Stimulated activated naive CD8-positive, alpha-beta T cell treated with anti-CD3 and anti-CD28 coated beads, Interleukin-15, Interleukin-2, amounts not matched to agents 100 ng/mL and 50 ng/mL, for 24 hours (primary cell): ENCODE measurements at regions not wholly inside any gene's neighbourhood (a gene's known extent, or its start where the extent isn't known, plus 50 kb on each side); places are given as distances from the start of the nearest gene placed in this dataset.

ENCODE experiments used
- H3K27ac Mint-ChIP-seq: one replicate; pipeline ENCODE4 v1.8.0; 2021; ENCODE audit warnings: mild to moderate bottlenecking, mixed read lengths
- H3K27me3 Mint-ChIP-seq: one replicate; pipeline ENCODE4 v1.8.0; 2021; ENCODE audit warnings: mixed read lengths
- H3K36me3 Mint-ChIP-seq: one replicate; pipeline ENCODE4 v1.8.0; 2021; ENCODE audit warnings: low read depth, mixed read lengths
- H3K4me1 Mint-ChIP-seq: one replicate; pipeline ENCODE4 v1.8.0; 2021; ENCODE audit warnings: low read depth, mixed read lengths
- H3K4me3 Mint-ChIP-seq: one replicate; pipeline ENCODE4 v1.8.0; 2021; ENCODE audit warnings: mild to moderate bottlenecking, mixed read lengths
- H3K9me3 Mint-ChIP-seq: one replicate; pipeline ENCODE4 v1.8.0; 2021; ENCODE audit warnings: mixed read lengths

DNA sequence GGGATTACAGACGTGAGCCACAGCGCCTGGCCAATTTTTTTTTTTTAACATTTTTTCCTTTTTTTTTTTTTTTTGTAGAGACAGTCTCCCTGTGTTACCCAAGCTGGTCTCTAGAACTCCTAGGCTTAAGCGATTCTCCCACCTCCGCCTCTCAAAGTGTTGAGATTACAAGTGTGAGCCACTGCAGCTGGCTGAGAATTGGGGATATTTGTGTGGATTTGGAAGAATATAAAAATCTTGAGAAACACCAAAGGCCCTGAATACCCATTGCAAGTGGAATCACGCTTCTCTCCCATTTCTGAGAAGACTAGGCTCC is 79.9 kb upstream of the ABCC4 start:
- no peak overlapping the region for H3K27ac Mint-ChIP-seq
- H3K36me3 Mint-ChIP-seq, result no peaks in the 10 kb centered on the region
- H3K9me3 Mint-ChIP-seq, result no peaks in the 10 kb centered on the region
- H3K4me1 Mint-ChIP-seq, result peaks cover 3% of the 10 kb centered on the region
- peaks cover 8% of the 10 kb centered on the region for H3K27me3 Mint-ChIP-seq
- H3K4me3 Mint-ChIP-seq, result no peak overlapping the region

DNA sequence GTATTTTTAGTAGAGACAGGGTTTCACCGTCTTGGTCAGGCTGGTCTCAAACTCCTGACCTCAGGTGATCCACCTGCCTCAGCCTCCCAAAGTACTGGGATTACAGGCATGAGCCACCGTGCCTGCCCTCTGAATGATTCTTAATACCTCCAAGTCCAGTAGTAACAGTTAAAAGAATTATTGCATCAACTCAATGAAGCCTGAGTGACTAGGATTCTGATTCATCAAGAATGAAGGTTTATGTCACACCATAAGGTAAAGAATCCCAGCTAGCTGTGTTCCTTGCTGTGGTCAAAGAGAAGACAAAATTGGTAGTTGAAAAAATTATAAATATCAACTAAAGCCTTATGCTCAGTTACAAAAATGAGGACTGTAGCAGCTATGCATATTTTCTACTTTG is 81.2 kb upstream of the ABCC4 start:
- Mint-ChIP-seq H3K4me1 (peaks cover 3% of the 10 kb centered on the region), H3K9me3 (no peaks in the 10 kb centered on the region), H3K4me3 (no peak overlapping the region), H3K27ac (no peak overlapping the region), H3K27me3 (peaks cover 8% of the 10 kb centered on the region), H3K36me3 (no peaks in the 10 kb centered on the region)

DNA sequence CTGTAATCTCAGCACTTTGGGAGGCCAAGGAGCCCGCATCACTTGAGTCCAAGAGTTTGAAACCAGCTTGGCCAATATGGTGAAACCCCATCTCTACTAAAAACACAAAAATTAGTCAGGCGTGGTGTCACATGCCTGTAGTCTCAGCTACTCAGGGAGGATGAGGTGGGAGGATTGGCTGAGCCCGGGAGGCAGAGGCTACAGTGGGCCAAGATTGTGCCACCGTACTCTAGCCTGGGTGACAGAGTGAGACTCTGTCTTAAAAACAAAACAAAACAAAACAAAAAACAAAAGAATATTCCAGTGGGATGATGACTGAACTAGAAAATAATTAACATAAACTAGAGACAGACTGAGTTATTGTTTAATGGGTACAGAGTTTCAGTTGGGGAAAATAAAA is 81.7 kb upstream of the ABCC4 start:
- Mint-ChIP-seq H3K36me3 (no peaks in the 10 kb centered on the region), H3K27ac (no peak overlapping the region), H3K4me1 (peaks cover 3% of the 10 kb centered on the region), H3K27me3 (peaks cover 8% of the 10 kb centered on the region), H3K4me3 (no peak overlapping the region), H3K9me3 (no peaks in the 10 kb centered on the region)

DNA sequence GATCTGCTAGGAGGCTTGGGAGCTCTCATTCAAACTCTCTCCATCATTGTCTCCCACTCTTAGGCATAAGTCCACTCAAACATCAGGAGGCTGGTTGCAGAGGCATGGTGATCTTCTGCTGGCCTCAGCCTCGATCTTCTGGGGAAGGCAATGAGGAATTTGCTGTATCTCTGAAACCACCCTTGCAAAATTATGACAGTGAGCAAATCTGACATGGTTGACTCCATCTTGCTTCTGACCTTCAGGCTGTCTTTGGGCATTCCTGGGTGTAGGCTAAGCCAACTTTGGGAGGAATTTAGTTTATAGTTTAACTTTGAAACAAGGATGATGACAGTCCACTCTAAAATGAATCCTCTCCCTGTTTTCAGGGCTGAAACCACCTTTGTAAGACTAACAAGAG is 84.1 kb upstream of the ABCC4 start:
- peaks cover 2% of the 10 kb centered on the region for H3K4me1 Mint-ChIP-seq
- H3K4me3 Mint-ChIP-seq, result no peak overlapping the region

DNA sequence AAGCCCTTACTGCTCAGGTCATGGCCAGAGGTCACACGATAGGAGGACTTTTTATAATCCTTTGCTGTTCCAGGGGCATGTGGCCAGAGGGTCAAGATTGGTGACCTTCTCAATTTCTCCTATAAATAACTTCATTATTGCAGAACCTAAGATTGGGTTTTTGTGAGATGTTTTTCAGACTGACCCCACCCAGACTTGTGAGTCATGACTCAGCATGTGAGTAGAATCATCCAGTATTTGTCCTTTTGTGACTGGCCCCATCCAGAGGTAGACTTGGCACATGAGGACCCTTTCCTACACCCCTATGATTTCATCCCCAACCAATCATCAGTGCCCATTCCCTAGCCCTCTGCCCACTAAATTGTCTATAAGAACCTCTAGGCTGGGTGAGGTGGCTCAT is 84.5 kb upstream of the ABCC4 start:
- Mint-ChIP-seq H3K27ac (no peak overlapping the region), H3K9me3 (no peaks in the 10 kb centered on the region), H3K4me1 (no peaks in the 10 kb centered on the region), H3K27me3 (peaks cover 30% of the 10 kb centered on the region), H3K4me3 (no peak overlapping the region), H3K36me3 (no peaks in the 10 kb centered on the region)

More for the DNA sequence above, 84.1 kb upstream of the ABCC4 start:
- H3K9me3 Mint-ChIP-seq, result no peaks in the 10 kb centered on the region
- H3K36me3 Mint-ChIP-seq, result no peaks in the 10 kb centered on the region
- peaks cover 26% of the 10 kb centered on the region for H3K27me3 Mint-ChIP-seq
- no peak overlapping the region for H3K27ac Mint-ChIP-seq

DNA sequence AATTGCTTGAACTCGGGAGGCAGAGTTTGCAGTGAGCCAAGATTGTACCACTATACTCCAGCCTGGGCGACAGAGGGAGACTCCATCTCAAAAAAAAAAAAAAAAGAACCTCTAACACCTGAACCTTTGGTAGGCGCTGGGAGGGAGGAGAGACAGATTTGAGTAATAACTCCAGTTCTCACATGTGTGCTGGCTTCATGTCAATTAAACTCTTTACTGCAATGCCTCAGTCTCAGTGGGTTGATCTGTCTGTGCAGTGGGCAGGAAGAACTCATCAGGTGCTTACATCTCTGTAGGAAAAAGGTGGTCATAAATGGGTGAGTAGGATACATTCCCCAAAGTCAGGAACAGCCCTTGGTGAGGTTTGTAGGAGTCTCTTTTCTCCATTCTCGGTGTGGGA is 85.1 kb upstream of the ABCC4 start:
- H3K4me3 Mint-ChIP-seq, result no peak overlapping the region
- no peak overlapping the region for H3K27ac Mint-ChIP-seq
- no peaks in the 10 kb centered on the region for H3K9me3 Mint-ChIP-seq
- H3K36me3 Mint-ChIP-seq, result no peaks in the 10 kb centered on the region
- no peaks in the 10 kb centered on the region for H3K4me1 Mint-ChIP-seq
- H3K27me3 Mint-ChIP-seq, result peaks cover 33% of the 10 kb centered on the region

DNA sequence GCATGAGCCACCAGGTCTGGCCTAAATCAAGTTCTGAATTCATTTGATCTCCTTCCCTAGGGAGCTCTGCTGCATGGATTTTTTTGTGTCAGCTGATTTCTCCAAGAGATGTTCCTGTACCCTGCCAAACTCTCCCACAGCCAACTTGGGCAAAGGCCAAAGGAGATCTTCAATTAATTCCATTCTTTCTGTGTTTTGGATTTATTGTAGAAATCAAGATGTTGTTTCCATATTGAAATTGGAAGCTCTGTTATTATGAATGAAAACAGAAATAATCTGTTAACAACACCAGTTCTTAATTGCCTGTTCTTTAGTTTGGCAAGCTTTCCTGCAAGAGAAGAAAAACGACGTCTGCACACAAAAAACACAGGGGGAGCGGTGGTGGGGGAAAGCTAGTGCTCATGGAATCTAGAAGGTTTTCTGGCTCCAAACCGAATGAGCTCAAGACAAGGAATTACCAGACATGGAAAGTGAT is 86.5 kb upstream of the ABCC4 start:
- Mint-ChIP-seq H3K4me1 (no peaks in the 10 kb centered on the region), H3K27me3 (peaks cover 41% of the 10 kb centered on the region), H3K9me3 (no peaks in the 10 kb centered on the region), H3K27ac (no peak overlapping the region), H3K36me3 (no peaks in the 10 kb centered on the region), H3K4me3 (no peak overlapping the region)

DNA sequence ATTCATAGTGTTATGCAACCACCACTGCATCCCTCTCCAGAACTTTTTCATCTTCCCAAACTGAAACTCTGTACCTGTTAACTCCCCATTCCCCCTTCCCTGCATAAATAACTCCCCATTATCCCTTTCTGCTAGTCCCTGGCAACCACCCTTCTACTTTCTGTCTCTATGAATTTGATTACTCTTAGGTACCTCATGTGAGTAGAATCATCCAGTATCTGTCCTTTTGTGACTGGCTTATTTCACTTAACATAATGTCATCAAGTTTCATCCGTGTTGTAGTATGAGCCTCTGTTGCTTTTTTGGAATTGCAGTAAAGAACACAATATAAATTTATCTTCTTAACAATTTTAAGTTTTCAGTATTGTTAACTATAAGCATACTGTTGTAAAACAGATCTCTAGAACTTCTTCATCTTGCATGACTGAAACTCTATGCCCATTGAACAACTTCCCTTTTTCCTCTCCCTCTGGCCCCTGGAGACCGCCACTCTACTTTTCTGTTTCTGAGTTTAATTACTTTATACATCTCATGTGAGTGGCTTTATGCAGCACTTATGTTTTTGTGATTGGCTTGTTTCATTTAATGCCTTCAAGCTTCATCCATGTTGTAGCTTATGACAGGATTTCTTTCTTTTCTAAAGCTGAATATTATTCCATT is 87.3 kb upstream of the ABCC4 start:
- no peaks in the 10 kb centered on the region for H3K36me3 Mint-ChIP-seq
- H3K4me3 Mint-ChIP-seq, result no peak overlapping the region
- peaks cover 45% of the 10 kb centered on the region for H3K27me3 Mint-ChIP-seq
- H3K27ac Mint-ChIP-seq, result no peak overlapping the region
- no peaks in the 10 kb centered on the region for H3K9me3 Mint-ChIP-seq
- H3K4me1 Mint-ChIP-seq, result no peaks in the 10 kb centered on the region

DNA sequence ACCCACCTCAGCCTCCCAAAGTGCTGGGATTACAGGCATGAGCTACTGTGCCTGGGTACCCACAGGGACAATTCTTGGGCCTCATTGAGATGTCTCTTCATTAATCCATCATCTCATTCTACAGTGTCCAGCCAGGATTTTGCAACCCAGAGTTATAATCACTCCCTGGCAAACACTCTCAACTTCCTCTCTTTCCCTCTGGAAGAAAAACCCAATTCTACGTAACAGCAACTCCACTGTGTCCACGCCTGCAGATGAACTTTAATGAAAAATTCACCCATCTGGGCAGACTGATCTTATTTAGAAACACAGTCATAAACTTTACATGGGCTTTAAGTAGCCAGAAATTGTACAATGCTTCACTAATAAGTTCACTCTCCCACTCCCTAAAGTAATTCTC is 90.1 kb upstream of the ABCC4 start:
- Mint-ChIP-seq H3K4me1 (no peaks in the 10 kb centered on the region), H3K27me3 (peaks cover 37% of the 10 kb centered on the region), H3K4me3 (no peak overlapping the region), H3K27ac (no peak overlapping the region), H3K36me3 (no peaks in the 10 kb centered on the region), H3K9me3 (no peaks in the 10 kb centered on the region)

DNA sequence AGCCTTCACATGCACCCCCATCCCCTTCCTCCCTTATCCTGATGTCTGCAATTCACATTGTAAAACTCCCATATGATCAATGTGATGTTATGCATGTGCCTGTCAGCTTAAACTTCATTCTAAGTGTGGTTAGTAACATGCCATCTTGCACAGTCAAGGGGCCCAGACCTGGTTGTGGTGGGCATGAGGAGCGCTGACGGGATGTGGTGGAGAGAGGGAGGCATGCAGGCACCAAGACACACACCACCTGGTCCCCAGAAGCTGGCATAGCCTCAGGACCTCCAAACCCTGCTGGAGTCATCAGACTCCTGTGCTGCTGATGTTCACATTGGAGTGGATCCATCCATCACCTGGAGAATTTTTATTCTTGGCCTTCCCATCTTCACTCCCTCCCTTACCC is 90.5 kb upstream of the ABCC4 start:
- Mint-ChIP-seq H3K9me3 (no peaks in the 10 kb centered on the region), H3K4me3 (no peak overlapping the region), H3K4me1 (no peaks in the 10 kb centered on the region), H3K27me3 (peaks cover 37% of the 10 kb centered on the region), H3K27ac (no peak overlapping the region), H3K36me3 (no peaks in the 10 kb centered on the region)

DNA sequence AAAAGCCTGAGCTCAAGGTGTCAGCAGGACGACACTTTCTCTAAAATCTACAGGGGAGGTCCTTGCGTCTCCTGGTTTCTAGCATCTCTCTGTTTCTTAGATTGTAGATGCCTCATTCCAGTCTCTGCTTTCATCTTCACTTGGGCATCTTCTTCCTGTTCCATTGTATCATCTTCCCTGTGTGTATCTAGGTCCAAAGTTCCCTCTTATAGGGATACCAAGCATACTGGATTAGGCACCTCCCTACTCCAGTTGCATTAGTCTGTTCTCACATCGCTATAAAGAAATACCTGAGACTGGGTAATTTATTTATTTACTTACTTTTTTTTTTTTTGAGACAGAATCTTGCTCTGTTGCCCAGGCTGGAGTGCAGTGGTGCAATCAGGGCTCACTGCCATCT is 91.3 kb upstream of the ABCC4 start:
- Mint-ChIP-seq H3K4me3 (no peak overlapping the region), H3K9me3 (no peaks in the 10 kb centered on the region), H3K27ac (no peak overlapping the region), H3K4me1 (no peaks in the 10 kb centered on the region), H3K27me3 (peaks cover 37% of the 10 kb centered on the region), H3K36me3 (no peaks in the 10 kb centered on the region)

DNA sequence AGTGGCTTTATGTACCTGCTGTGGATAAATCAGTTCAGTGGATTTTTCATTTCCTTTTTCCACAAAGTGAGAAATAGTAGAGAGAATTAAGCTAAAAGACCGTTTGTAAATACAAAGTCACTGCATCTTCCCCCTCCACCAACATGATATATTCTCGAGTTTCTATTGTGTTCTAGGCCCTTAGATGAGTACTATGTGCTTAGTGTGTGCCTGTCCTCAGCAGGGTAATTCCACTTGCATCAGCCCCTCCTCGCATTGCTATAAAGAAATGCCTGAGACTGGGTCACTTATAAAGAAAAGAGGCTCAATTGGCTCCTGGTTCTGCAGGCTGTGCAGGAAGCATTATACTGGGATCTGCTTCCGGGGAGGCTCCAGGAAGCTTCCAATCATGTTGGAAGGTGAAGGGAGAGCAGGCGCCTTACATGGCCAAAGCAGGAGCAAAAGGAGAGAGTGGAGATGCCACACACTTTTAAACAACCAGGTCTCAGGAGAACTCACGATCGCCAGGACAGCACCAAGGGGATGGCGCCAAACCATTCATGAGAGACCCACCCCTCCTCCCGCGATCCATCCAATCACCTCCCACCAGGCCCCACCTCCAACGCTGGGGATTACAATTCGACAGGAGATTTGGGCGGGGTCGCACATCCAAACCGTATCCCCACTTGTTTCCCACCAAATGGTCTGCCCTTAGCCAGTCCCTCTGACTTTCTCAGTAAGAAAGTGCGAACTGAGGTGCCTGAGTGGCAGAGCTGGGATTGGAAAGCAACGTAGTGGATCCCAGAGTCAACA is 102.3 kb upstream of the ABCC4 start:
- H3K4me3 Mint-ChIP-seq, result peak overlapping the region; percentile 80
- H3K36me3 Mint-ChIP-seq, result no peaks in the 10 kb centered on the region
- no peaks in the 10 kb centered on the region for H3K9me3 Mint-ChIP-seq
- H3K4me1 Mint-ChIP-seq, result peaks cover 8% of the 10 kb centered on the region
- peaks cover 8% of the 10 kb centered on the region for H3K27me3 Mint-ChIP-seq
- no peak overlapping the region for H3K27ac Mint-ChIP-seq

DNA sequence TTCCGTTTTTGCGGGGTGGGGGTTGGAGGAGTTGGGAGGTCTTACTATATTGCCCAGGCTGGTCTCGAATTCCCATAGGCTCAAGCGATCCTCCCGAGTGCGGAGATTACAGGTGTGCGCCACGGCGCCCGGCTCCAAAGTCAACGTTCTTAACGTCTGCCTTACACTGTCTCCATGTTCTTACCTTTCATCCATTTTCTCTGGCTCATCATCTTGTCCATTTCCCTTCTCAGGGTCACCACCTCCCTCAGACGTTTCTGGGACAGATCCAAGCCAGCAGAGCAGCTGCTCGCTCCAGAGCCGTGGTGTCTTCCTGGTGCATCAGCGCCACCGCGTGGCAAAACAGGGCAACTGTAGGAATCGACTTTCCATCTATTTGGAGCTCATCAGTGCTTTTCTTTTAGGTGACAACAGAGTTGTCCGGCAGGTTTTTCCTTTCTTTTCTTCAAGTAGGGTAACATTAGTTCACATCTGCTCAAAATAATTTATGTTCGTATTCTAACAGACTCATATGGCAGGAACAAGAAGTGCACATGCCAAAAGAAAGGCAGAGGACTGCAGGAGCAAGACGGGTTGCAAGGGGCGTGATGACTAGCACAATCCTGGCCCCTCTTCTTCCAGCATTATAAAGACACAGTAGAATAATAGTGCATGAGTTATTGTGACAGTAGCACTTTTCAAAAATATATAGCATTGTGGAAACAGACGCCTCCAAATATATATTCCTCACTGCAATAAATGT is 103.1 kb upstream of the ABCC4 start:
- H3K4me1 Mint-ChIP-seq, result peaks cover 8% of the 10 kb centered on the region
- peak overlapping the region; percentile 80 for H3K4me3 Mint-ChIP-seq
- peak overlapping the region; percentile 16 for H3K27ac Mint-ChIP-seq
- H3K9me3 Mint-ChIP-seq, result no peaks in the 10 kb centered on the region
- no peaks in the 10 kb centered on the region for H3K36me3 Mint-ChIP-seq
- peaks cover 8% of the 10 kb centered on the region for H3K27me3 Mint-ChIP-seq

DNA sequence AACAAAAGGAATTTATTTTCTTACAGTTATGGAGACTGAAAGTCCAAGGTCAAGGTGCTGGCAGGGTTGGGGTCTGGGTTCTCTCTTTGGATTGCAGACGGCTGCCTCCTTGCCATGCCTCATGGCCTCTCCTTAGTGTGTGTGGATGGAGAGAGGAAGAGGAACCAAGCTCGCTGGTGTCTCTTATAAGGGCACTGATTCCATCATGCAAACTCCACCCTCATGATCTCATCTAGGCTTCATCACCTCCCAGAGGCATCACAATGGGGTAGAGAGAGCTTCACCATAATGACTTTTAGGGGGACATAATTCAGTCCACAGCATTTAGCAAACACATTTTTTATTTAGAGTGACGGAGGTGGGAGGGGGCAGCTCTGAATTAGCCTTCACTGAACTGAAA is 104.9 kb upstream of the ABCC4 start:
- no peaks in the 10 kb centered on the region for H3K9me3 Mint-ChIP-seq
- H3K27me3 Mint-ChIP-seq, result peaks cover 8% of the 10 kb centered on the region
- peaks cover 8% of the 10 kb centered on the region for H3K4me1 Mint-ChIP-seq
- H3K36me3 Mint-ChIP-seq, result no peaks in the 10 kb centered on the region
- H3K27ac Mint-ChIP-seq, result no peak overlapping the region
- H3K4me3 Mint-ChIP-seq, result no peak overlapping the region

DNA sequence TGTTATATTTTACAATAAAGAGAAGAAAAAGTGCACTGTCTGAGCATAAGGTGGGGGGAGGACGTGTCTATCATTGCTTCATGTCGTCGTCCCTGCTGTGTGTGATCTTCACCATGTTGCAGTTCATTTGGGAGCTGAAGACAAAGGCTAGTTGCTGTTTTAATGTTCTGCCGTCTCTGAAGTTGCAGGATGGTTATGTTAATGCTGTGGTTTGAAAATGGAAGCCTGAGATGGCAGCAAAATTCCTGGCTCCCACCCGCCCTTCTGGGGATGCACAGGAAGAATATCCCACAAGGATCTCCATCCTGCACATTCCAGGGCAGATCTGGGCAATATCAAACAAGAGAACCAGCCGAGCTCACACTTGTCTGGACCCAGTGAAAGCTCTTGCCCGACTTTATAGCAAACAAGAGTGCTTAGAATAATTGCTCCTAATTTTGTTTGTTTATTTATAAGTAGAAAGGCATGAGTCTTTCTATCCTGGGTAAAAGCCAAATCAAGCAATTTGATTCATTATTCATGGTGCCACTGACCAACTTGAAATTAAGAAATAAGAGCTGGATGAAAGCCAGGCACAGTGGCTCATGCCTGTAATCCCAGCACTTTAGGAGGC is 110.3 kb upstream of the ABCC4 start:
- Mint-ChIP-seq H3K36me3 (no peaks in the 10 kb centered on the region), H3K27ac (no peak overlapping the region), H3K4me1 (no peaks in the 10 kb centered on the region), H3K27me3 (no peaks in the 10 kb centered on the region), H3K9me3 (no peaks in the 10 kb centered on the region), H3K4me3 (no peak overlapping the region)
